Medulla oblongata (tissue), 1 donor: ENCODE measurements at regions not wholly inside any gene's neighbourhood (a gene's known extent, or its start where the extent isn't known, plus 50 kb on each side); places are given as distances from the start of the nearest gene placed in this dataset.
"Not testable (repeated sequence)": the region's sequence is repeated elsewhere in the genome, so short reads cannot be mapped to it uniquely, and the experiment has no call there.

Experiments used
- DNase-seq: peaks from one replicate; pipeline ENCODE4 v3.0.0-alpha.2; 2015; ENCODE audit errors: extremely low spot score

DNA sequence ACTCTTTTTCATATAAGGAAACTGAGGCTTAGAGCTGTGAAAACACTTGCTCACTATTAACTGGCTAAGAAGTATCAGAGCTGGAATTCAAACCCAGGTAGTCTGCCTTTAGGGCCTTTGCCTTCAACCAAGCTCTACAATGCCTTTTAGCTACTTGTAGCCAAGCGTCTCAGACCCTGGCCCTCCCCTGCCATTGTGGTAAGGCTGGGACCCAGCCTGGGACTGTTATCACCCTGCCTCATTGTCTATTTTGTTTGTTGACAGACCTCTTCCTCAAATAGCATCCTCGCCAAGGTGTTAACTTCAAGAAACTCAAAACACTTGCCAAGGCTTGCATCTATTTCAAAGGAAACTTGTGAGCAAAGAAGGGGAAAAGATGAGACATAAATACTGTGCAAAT, 76.7 kb upstream of the CD28 start:
- DNase-seq: no peak

DNA sequence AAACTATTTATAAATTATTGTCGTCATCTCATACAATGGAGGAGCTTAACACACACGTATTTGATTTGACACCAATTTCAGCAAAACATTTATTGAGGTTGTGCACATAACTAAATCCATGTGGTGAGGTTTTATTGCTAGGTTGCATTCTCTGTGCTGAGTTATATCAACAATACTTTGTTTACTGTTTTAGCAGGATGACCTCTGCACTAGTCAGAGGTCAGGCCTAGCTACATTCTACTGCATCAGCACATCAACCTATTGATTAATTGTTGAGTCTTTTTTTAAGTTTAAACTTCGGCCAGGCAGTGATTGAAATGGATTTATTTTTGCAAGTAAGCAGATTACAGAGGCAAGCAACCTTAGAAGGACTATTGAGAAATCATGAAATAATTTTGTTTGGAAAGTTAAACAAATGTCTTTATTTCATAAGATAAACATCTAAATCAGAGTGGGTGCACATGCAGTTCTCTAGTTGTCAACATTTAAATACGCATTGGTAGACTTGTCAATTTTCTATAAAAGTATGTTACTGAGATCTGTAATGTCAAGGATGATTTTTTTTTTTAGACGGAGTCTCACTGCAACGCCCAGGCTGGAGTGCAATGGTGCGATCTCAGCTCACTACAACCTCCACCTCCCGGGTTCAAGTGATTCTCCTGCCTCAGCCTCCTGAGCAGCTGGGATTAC, 75.2 kb upstream of the CD28 start:
- no peak for DNase-seq

DNA sequence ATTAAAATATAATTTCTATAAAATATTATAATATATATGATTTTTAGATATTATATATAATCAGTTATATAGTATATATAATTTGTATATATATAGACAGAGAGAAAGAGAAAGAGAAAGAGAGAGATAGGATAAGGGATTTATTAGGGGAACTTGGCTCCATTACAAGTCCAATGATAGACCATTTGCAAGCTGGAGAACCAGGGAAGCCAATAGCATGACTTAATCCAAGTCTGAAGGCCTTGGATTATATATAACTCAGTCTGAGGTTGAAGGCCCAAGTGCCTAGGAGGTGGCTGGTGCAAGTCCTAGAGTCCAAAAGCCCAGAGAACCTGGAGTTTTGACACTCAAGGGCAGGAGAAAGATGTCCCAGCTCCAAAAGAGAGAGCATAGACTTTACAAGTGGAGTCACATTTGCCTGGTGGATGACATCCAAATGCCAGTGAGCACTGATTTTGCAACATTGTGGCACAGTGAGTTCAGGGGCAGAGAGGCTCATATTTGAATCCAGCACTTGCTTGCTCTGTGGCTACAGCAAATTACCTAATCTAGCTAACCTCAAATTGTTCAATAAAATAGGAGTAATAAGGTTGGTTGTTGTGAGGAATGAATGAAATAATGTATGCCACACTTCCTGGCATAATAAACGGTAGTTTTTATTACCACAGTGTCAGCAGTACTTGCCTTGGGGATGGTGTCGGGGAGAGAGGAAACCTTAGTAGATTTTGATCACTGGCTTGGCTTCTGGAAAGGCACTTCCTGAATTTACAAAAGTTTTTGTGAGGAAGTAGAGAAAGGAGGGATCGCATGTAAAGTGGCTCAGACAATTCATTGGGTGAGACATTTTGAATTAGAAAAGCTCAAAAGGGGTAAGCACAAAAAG, 69.6 kb upstream of the CD28 start:
- DNase-seq: peak; percentile 50

DNA sequence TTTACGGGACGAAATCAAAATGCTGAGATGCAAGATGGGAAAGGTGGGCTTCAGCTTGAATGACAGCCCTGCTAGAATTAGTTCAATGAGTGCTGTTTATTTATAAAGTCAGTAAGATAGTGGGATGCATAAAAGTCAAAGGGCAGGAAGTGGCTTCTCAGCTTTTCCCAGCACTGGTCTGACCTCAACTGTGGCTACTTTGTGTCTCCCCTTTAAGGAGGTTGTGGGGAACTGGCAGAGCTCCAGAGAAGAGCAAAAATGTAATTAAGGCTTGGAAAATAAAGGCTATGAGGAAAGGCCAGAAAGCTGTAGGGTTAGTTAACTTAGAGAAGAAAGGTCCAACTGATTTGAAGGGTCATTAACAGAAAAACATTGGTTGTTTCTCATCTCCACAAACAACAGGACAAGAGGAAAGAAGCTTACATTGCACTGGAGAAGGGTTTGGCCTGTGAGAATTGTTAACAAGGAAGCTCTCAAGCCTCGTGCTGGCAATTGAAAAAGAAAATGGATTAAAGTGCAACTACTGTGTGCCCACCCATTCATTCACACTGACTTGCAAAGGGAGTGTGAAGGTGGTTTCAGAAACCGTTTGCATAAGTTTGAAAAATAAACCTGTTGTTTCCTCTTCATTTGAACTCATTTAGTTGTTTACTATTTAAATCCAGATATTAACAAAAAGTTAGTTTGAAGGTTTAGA, 68.8 kb upstream of the CD28 start:
- DNase-seq: no peak

DNA sequence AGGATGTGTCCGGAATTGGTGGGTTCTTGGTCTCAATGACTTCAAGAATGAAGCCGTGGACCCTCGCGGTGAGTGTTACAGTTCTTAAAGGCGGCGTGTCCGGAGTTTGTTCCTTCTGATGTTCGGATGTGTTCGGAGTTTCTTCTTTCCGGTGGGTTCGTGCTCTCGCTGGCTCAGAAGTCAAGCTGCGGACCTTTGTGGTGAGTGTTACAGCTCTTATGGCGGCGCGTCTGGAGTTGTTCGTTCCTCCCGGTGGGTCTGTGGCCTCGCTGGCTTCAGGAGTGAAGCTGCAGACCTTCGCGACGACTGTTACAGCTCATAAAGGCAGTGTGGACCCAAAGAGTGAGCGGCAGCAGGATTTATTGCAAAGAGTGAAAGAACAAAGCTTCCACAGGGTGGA, 64.6 kb upstream of the CD28 start:
- not testable (repeated sequence) for DNase-seq

DNA sequence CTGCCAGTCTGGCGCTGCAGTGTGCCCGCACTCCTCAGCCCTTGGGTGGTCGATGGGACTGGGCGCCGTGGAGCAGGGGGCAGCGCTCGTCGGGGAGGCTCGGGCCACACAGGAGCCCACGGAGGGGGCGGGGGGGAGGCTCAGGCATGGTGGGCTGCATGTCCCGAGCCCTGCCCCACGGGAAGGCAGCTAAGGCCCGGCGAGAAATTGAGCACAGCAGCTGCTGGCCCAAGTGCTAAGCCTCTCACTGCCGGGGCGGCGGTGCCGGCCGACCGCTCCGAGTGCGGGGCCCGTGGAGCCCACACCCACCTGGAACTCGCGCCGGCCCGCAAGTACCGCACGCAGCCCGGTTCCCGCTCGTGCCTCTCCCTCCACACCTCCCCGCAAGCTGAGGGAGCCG, 63.6 kb upstream of the CD28 start:
- DNase-seq: not testable (repeated sequence)

DNA sequence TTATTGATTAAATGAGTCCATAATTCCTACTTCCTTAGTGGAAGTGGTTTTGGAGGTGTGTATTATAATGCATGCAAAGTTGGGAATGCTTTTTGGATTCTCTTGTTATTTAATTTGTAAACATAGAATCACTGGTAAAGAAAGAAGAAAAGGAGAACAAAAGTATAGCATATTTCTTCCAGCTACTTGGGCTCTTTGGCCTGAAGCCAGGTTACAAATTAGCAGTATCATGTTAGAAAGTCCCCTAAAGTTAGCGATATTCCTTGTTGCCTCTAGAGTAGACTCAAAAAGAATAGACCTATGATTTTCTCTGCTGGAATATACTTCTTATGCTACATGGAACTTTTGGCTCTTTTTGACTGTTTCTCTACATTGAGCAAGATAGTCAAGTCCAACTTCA, 60.6 kb upstream of the CD28 start:
- no peak for DNase-seq

DNA sequence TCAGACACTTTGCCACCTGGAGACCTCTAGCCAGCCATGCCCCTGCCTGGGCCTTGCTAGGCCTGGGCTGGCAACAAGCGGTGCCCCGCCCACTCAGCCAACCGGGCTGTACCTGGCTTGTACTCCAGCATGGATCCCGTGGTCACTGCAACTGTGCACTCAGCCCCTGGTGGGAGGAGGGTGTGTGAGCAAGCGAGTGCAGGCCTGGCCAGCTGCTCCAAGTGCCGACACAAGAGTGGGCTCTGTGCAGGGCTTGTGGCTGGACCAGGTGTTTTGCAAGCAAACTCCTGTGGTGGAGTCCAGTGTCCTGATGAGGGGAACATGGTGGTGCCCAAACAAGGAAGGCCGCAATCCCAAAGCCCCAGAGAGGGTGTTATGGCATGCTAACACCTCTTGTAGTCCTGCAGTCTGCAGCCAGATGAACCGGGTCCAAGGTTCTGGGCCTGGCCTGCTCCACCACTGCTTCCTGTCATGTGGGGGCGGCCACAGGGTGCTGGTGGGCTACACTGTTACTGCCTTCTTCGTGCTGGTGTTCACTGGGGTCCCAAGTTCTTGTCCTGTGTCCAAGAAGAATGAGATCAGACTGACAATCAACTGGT, 60.1 kb upstream of the CD28 start:
- no peak for DNase-seq

DNA sequence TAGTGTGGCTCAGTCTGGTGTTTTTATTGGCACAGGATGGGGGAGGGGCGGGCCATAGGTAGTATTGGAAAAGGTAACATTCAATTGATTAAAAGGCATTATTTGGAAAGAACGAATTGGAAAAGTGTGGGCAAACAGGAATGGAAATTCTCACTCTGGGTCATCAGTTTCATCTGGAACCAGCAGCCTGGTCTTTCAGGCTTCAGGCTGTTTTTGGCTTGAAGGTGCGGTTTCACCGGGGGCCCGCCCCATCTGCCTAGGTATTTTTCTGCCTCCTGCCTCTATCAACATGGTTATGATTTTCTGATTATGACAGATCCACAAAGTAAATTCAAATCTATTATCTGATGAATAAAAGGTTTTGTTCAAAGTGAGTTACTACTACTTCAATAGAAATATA, 59.5 kb upstream of the CD28 start:
- no peak for DNase-seq

DNA sequence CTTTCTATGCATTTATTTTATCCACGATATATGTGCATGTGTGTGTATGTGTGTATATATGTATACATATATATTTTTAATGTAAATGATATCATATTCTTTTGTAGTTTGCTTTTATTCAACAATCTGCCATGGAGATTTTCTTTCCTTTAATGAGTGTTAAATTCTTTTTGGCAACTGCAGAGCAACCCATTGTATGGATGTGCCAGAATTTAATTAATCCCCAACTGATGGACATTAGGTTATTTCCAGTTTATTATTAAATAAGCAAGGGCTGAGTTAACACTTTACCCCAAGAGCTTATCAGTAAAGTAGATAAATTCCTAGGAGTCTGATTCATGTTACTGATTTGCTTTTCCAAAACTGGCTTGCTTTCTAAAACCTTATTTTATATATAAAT, 58.9 kb upstream of the CD28 start:
- no peak for DNase-seq

DNA sequence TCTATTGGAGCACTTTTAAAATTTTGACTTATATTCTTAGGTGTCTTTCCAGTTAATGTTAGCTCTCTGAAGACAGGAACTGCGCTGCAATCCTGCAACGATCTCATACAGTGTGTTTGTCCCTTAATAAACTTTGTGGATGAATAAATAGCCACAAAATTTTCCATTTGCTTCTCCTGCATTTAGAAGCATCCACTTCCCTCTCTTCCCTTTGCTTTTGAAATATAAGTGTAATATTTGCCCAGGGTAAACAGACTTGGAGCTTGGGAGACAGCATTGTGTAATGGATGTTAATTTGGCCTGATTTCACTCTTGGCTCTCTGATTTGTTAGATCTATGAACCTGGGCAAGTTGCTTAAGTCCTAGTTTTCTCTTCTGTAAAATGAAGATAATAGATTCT, 58.2 kb upstream of the CD28 start:
- no peak for DNase-seq

DNA sequence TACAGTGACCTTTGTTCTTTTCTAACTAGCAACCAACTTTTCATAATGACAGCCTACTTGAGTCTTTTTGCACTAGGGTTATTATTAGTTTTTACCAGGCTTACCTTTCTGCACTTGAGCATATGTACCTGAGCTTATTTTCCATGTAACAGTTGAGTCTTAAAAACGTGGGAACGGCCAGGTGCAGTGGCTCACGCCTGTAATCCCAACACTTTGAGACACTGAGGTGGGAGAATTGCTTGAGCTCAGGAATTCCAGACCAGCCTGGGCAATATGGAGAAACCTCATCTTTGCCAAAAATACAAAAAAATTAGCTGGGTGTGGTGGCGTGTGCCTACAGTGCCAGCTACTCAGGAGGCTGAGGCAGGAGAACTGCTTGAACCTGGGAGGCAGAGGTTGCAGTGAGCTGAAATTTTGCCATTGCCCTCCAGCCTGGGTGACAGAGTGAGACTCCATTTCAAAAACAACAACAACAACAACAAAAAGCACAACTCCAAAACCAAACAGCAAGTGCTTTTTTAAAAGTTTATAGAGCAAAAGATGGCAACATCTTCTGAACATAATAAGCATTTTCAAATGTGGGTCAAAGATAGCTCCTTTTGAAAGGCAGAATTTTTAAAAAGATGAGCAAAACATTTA, 57.1 kb upstream of the CD28 start:
- DNase-seq: no peak

DNA sequence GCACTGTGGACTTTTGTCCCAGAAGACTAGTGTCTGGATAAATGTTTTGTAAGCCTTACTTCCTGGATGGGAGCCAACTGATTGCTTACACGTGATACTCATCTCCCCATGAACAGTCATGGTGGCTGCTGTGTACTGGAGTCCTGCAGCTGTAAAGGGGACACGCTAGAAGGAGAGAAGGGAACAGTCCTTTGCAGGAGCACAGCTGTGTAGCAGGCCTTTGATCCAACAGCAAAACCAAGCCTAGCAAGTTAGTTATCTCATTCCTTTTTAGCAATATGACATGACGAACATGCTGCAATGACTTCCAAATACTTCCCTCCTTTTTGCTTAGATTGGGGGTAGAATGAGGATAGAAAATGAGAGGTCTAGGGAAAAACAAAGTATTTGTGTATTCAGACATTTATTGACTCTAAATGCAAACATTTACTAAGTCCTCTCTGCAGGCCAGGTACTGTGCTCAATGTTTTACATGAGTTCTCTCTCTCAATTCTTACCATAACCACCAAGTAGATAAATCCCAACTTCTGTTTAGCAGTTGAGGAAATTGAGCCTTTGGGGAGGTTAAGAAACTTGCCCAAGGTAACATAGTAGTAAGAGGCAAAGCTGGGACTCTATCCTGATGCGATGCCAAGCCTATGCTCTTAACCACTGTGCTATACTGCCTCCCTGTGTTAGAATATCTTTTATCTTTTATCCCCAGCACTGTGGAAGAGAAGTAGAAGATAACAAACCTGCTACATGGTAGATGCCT, 55.4 kb upstream of the CD28 start:
- peak; percentile 86 for DNase-seq

DNA sequence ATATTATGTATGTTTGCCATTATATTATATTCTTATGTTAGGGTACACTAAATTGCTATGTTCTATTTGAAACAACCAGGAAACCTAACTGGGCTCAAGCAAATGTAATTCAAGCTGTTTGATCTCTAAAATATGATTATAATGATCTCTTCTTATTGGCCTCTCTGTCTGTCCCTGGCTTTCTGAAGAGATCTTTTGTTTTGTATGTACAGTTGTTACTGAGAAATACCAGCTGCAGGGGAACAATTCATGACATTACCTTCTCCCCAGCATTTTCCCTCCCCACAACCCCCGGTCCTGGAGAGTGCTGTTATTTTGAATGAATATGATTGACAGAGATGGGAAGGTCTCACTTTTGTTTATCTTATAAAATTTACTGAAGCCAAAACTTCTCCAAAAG, 54.8 kb upstream of the CD28 start:
- DNase-seq: no peak

DNA sequence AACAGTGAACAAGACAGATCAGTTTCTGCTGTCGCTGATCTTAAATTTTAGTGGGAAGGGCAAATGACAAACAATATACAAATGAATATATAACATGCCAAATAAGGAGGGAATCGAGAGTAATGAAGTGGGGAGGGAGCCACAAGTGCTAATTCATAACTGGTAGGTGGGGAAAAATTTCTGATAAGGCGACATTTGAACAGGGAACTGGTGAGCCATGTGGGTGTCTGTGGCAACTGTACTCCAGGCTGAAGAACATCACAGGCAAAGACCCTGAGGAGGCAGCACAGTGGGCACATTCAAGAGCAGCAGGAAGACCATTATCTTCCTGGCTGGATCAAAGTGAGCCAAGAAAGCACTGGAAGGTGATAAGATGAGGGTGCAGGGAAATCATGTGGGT, 51.6 kb upstream of the CD28 start:
- DNase-seq: no peak

DNA sequence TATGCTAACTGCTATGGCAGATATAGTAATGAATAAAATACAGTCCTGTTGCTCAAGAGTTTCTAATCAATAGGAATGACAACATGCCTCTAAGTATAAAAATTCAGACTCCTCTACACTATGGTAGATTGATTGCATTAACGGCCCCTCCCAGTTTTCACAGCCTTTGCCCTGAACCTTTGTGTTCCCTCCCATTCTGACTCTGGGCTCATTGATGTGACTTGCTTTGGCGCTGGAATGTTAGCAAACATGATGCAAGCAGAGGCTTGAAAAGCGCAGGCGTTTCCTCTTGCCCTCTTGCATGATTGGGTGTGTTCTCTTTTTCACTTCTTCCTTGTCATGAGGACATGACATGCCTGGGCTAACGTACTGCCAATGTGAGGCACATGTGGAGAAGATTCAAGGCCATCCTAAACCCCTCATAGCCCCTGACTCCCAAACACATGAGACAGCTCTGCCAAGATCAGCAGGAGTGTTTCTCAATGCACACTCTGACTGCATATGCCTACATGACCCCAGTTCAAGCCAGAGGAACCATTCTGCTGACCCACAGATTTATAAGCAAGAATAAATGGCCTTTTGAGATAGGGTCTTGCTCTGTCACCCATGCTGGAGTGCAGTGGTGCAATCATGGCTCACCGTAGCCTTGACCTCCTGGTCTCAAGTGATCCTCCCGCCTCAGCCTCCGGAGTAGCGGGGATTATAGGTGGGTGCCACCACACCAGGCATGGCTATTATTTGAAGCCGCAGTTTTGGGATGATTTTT, 49.7 kb upstream of the CD28 start:
- peak; percentile 86 for DNase-seq
